ENCODE measurements at regions not wholly inside any gene's neighbourhood (a gene's known extent, or its start where the extent isn't known, plus 50 kb on each side); places are given as distances from the start of the nearest gene placed in this dataset.

DNA sequence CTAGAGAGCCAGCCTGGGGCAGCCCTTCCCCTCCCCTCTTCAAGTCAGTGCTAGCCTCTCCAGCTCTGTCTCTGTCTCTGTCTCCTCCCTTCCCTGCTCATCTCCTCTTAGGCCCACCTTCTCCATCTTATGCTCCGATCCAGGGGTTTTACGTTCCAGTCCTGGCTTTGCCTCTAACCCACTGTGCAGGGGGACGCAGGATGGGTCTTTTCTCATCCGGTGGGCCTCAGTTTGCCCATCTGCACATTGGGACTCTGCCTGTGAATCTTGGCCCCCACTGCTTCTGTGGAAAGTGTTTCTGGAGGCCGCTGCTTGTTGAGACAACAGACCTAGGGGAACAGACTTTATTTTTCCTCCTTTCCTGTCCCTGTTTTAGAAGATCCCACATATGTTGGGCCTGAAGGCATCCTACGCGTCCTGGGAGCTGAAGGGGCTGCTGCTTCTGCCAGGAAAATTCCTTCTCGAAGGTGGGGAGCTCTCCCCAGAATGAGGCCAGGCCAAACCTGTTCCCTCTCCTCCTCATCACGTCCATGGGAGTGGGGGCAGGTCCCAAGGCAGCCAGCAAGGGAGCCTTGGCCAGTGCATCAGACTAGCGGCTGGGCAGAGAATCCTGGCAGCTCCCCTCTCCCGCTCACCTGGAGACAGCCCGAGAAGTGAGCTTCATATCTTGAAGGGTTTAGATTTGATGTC lies 99.5 kb upstream of the CSF3R start:
- TF ChIP-seq, protein P1, sequence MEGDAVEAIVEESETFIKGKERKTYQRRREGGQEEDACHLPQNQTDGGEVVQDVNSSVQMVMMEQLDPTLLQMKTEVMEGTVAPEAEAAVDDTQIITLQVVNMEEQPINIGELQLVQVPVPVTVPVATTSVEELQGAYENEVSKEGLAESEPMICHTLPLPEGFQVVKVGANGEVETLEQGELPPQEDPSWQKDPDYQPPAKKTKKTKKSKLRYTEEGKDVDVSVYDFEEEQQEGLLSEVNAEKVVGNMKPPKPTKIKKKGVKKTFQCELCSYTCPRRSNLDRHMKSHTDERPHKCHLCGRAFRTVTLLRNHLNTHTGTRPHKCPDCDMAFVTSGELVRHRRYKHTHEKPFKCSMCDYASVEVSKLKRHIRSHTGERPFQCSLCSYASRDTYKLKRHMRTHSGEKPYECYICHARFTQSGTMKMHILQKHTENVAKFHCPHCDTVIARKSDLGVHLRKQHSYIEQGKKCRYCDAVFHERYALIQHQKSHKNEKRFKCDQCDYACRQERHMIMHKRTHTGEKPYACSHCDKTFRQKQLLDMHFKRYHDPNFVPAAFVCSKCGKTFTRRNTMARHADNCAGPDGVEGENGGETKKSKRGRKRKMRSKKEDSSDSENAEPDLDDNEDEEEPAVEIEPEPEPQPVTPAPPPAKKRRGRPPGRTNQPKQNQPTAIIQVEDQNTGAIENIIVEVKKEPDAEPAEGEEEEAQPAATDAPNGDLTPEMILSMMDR (IDR thresholded peaks at IDR 0.05; ENCODE audit: low read depth, low read length) = no peak
- no peak overlapping the region for H3K4me3 ChIP-seq (ENCODE audit: low read depth, low read length)

DNA sequence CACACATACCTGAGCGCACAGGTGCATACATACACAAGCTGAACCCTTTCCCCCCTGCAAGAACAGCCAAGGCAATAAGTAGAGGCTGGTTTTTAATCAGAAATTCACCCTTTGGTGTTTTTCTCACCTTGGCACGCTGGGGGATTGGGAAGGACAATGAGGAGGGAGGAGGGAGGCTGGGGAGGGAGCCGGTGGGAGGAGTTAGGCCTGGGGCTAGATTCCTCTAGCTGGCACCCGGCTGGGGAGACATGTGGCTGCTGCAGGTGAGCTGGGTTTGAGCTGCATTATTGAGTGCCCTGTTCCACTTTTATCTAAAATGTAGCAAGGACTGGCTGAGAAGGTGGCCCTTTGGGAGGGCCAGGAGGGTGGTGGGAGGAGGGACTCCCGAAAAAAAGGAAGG lies 97.8 kb upstream of the CSF3R start:
- H3K4me3 ChIP-seq (ENCODE audit: low read depth, low read length) = no peak overlapping the region
- TF ChIP-seq, protein P1 (IDR thresholded peaks at IDR 0.05; ENCODE audit: low read depth, low read length) = no peak

DNA sequence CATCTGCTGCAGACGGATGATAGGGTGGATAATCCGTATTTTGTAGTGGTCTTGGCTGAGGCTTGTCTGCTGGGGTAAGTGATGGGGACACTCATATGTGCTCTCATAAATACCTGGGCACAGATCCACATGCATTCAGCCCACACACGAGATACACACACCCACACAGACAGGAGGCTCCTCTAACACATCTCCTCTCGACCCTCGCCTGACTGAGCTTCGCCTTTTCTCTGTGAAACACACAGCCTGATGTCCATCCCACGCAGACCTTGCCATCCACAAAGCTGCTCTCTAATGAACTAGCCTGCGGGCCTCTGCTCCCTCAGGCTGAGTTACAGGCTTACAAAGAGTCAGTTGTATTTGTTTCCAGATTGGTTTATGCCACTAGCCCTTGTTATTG lies 96.3 kb upstream of the CSF3R start:
- H3K4me3 ChIP-seq (ENCODE audit: low read depth, low read length) = no peak overlapping the region
- TF ChIP-seq, protein P1 (IDR thresholded peaks at IDR 0.05; ENCODE audit: low read depth, low read length) = no peak

DNA sequence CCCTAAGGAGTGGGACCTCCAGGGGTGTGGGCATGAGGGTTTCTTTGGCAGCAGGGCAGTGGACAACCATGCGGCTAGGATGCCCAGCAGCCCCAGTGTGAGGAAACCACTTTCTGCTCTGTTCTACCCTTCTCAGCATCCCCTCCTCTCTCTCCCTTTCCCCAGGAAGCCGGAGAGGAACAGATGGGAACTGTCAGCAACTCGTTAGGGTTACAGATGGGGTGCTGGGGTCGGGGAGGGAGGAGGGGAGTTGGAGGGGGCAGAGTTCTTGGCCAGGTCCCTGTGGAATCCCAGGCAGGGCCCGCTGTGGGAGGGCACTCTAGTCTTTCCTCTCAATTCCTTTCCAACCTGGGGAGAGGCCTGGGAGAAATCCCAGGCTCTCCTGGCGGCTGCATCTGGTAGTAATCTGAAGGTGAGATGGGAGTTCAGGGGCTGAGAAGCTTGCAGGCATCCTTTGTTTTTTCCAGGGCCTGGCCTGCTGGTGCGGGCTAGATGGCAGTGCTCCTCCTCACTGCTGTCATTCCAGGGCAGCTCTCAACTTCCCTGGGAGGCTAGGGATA lies 93.9 kb upstream of the CSF3R start:
- H3K4me3 ChIP-seq (ENCODE audit: low read depth, low read length) = no peak overlapping the region
- TF ChIP-seq, protein P1 (IDR thresholded peaks at IDR 0.05; ENCODE audit: low read depth, low read length) = no peak

DNA sequence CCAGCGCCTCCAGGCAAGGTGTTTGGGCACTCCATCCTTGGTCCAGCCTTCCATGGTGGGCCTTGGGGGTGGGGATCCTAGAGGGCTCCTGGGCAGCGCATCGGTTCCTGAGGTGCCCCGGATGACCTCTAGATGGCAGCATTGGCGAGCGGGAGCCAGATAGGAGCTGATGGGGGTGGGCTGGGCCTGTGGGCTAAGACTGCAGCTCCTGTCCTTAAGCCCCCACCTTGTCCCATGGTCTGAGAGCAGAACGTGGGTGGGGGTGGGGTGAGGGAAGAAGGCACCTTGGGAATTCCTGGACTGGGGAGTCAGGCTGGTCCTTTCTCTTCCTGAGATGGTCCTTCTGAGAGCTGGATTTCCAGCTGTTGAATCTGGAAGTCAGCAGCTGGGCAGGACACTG lies 93.4 kb upstream of the CSF3R start:
- no peak overlapping the region for H3K4me3 ChIP-seq (ENCODE audit: low read depth, low read length)
- TF ChIP-seq, protein P1 (IDR thresholded peaks at IDR 0.05; ENCODE audit: low read depth, low read length) = peak; percentile 85

DNA sequence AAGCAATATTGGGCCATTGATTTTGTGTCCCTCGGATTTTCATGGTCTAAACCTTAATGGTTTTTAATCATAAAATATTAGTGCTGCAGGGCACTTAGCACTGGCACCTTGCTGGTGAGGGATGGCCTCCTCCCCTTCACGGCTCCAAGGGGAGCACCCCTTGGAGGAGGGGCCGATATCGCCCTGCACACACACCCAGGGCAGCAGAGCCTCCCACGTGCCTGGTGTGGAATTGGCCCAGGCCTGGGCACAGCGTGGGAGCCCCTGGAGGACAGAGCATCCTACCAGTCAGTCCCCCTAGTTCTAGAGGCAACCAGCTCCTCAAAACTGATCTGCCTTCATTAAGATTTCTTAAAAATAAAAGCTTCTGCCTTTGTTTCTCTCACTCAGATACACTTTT lies 90.7 kb upstream of the CSF3R start:
- no peak overlapping the region for H3K4me3 ChIP-seq (ENCODE audit: low read depth, low read length)
- TF ChIP-seq, protein P1 (IDR thresholded peaks at IDR 0.05; ENCODE audit: low read depth, low read length) = no peak

DNA sequence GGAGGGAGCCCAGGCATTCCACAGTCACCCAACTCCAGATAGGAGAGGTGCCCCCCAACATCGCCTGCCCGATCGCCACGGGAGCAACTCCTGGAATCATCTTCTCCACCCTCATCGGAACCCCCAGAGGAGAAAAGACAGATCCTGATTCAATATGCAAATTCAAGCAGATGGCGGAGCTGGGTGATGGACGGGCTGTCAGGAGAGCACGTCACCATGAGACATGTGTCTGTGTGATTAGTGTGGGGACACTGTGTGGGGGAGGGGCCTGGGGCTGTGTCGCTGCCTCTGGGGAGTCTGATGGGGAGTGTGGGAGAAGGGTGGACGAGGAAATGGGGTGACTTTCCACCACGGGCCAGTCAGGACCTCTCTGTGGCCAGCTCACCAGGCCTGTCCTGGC lies 90.2 kb upstream of the CSF3R start:
- H3K4me3 ChIP-seq (ENCODE audit: low read depth, low read length) = no peak overlapping the region
- TF ChIP-seq, protein P1 (IDR thresholded peaks at IDR 0.05; ENCODE audit: low read depth, low read length) = no peak
